Uterus (tissue), 2 donors: ENCODE measurements at regions not wholly inside any gene's neighbourhood (a gene's known extent, or its start where the extent isn't known, plus 50 kb on each side); places are given as distances from the start of the nearest gene placed in this dataset.

Experiments
- CTCF ChIP-seq, 4 experiments: fragments of 200-600 bp in 2 of 4; fragments of 450-650 bp in 2 of 4; sonication (generic) in 2 of 4; IDR thresholded peaks; one replicate each; pipeline ENCODE4 v1.5.1; 2016 to 2019; ENCODE audit warnings: antibody characterized with exemption in 4 of 4, mild to moderate bottlenecking in 2 of 4, moderate library complexity in 1 of 4
- POLR2A ChIP-seq, 2 donors: fragments of 450-650 bp; IDR thresholded peaks; one replicate each; pipeline ENCODE4 v1.6.1; 2016; ENCODE audit warnings: antibody characterized with exemption in 2 of 2, mild to moderate bottlenecking in 1 of 2, moderate library complexity in 1 of 2

- TF ChIP-seq POLR2A (IDR thresholded peaks at IDR 0.05) (no peak), CTCF (IDR thresholded peaks at IDR 0.05) (no peak)
Measured at GRCh38 chr5:30849931-30850710, 343.4 kb upstream of the CDH6 start.
